ENCODE measurements at regions not wholly inside any gene's neighbourhood (a gene's known extent, or its start where the extent isn't known, plus 50 kb on each side); places are given as distances from the start of the nearest gene placed in this dataset.

DNA sequence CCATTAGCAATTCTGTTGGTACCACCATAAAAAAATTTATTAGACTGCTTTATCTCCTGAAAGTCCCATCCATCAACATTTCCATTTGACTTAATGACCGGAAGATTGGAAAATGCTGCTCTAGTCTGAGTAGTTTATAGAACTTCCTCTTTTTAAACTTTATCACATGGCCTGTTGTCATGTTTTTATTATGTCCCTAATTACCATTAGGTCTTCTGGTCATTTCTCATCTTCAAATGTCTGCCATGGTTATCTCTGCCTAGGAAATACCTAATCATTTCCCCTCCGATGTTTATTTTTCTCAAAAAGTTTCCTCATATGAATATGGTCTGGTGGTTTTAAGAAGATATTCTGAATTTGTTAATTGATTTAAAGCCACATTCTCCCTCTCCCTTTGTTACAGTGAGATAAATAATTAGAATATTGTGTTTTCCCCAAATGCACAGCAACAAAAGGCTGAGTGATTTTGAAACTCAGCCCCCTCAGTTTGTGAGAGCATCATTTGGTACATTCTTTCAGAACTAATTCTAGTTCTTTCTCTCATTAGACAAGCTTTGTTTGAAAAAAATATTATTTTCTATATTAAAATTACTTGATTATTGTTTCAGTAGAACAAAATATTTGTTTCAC lies 317.1 kb upstream of the ST6GAL2 start:
- Histone ChIP-seq H4K20me1 (ENCODE audit: insufficient read depth) (no peaks in the 10 kb centered on the region), H2AFZ (ENCODE audit: low read depth, low read length) (no peak overlapping the region), H3F3A (ENCODE audit: insufficient read depth, low read length, poor library complexity, severe bottlenecking) (no peaks in the 10 kb centered on the region), H3K36me3 (ENCODE audit: insufficient read depth, low read length) (no peaks in the 10 kb centered on the region), H3K79me2 (replicated peaks; ENCODE audit: insufficient read depth, low read length) (no peaks in the 10 kb centered on the region), H3K4me2 (ENCODE audit: low read length) (no peak overlapping the region), H3K9ac (ENCODE audit: low read length) (no peak overlapping the region), H3K27ac (ENCODE audit: low read length) (no peak overlapping the region), H3K27me3 (ENCODE audit: insufficient read depth, low read depth, low read length) (no peaks in the 10 kb centered on the region), H3K9me3 (ENCODE audit: low read length) (no peaks in the 10 kb centered on the region), H3K9me2 (ENCODE audit: insufficient read depth, low read length) (no peaks in the 10 kb centered on the region), H3K4me3 (ENCODE audit: low read length) (no peak overlapping the region)
- TF ChIP-seq TAF1 (IDR thresholded peaks at IDR 0.05; ENCODE audit: low read depth), result no peak
- TF ChIP-seq, protein P1, sequence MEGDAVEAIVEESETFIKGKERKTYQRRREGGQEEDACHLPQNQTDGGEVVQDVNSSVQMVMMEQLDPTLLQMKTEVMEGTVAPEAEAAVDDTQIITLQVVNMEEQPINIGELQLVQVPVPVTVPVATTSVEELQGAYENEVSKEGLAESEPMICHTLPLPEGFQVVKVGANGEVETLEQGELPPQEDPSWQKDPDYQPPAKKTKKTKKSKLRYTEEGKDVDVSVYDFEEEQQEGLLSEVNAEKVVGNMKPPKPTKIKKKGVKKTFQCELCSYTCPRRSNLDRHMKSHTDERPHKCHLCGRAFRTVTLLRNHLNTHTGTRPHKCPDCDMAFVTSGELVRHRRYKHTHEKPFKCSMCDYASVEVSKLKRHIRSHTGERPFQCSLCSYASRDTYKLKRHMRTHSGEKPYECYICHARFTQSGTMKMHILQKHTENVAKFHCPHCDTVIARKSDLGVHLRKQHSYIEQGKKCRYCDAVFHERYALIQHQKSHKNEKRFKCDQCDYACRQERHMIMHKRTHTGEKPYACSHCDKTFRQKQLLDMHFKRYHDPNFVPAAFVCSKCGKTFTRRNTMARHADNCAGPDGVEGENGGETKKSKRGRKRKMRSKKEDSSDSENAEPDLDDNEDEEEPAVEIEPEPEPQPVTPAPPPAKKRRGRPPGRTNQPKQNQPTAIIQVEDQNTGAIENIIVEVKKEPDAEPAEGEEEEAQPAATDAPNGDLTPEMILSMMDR (IDR thresholded peaks at IDR 0.05; ENCODE audit: poor library complexity, severe bottlenecking), result no peak

DNA sequence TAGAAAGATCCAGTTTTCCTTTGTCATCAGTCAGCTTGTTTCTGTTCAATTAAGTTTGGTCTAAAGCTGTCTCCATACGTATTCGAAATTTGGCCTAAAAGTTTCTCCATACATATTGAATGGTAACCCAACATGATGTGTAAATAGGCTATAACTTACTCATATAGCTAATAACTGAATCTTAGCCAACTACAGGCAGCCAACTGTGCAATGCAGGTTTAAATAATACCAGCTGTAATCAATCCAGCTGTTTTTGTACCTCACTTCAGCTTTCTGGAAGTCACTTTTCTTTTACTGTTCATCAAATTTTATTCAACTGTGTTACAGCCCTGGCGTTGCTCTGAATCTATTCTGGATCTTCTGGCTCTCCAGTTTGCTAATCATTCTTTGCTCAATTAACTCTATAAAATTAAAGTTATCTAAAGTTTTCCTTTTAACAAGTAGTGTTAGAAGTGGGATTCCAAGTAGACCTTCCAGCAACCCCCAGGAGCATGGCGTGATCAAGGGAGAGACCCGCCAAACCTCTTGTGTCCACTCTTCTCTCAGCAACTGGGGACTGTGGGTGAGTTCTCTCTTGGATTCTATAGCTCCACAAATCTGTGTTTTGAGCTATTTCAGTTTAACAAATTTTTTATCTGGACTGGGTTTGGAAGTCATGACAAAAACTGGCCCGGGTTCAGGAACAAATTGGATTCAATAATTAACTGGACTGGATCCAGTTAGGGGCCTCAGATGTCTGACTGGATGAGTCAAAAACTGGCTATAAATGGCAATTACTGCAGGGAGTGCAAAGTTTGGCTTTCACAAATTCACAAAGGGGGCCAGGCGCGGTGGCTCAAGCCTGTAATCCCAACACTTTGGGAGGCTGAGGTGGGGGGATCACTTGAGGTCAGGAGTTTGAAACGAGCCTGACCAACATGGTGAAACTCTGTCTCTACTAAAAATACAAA lies 329.7 kb upstream of the ST6GAL2 start:
- Histone ChIP-seq H3K9ac (ENCODE audit: low read length) (no peak overlapping the region), H3K79me2 (replicated peaks; ENCODE audit: insufficient read depth, low read length) (no peaks in the 10 kb centered on the region), H3K4me3 (ENCODE audit: low read length) (no peak overlapping the region), H3K27me3 (ENCODE audit: insufficient read depth, low read depth, low read length) (no peaks in the 10 kb centered on the region), H3K27ac (ENCODE audit: low read length) (no peak overlapping the region), H4K20me1 (ENCODE audit: insufficient read depth) (no peaks in the 10 kb centered on the region), H3F3A (ENCODE audit: insufficient read depth, low read length, poor library complexity, severe bottlenecking) (no peaks in the 10 kb centered on the region), H3K36me3 (ENCODE audit: insufficient read depth, low read length) (no peaks in the 10 kb centered on the region), H3K9me2 (ENCODE audit: insufficient read depth, low read length) (no peaks in the 10 kb centered on the region), H2AFZ (ENCODE audit: low read depth, low read length) (no peak overlapping the region), H3K9me3 (ENCODE audit: low read length) (no peaks in the 10 kb centered on the region), H3K4me2 (ENCODE audit: low read length) (no peak overlapping the region)
- TF ChIP-seq, protein P2, sequence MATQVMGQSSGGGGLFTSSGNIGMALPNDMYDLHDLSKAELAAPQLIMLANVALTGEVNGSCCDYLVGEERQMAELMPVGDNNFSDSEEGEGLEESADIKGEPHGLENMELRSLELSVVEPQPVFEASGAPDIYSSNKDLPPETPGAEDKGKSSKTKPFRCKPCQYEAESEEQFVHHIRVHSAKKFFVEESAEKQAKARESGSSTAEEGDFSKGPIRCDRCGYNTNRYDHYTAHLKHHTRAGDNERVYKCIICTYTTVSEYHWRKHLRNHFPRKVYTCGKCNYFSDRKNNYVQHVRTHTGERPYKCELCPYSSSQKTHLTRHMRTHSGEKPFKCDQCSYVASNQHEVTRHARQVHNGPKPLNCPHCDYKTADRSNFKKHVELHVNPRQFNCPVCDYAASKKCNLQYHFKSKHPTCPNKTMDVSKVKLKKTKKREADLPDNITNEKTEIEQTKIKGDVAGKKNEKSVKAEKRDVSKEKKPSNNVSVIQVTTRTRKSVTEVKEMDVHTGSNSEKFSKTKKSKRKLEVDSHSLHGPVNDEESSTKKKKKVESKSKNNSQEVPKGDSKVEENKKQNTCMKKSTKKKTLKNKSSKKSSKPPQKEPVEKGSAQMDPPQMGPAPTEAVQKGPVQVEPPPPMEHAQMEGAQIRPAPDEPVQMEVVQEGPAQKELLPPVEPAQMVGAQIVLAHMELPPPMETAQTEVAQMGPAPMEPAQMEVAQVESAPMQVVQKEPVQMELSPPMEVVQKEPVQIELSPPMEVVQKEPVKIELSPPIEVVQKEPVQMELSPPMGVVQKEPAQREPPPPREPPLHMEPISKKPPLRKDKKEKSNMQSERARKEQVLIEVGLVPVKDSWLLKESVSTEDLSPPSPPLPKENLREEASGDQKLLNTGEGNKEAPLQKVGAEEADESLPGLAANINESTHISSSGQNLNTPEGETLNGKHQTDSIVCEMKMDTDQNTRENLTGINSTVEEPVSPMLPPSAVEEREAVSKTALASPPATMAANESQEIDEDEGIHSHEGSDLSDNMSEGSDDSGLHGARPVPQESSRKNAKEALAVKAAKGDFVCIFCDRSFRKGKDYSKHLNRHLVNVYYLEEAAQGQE (IDR thresholded peaks at IDR 0.05; ENCODE audit: borderline replicate concordance), result no peak

DNA sequence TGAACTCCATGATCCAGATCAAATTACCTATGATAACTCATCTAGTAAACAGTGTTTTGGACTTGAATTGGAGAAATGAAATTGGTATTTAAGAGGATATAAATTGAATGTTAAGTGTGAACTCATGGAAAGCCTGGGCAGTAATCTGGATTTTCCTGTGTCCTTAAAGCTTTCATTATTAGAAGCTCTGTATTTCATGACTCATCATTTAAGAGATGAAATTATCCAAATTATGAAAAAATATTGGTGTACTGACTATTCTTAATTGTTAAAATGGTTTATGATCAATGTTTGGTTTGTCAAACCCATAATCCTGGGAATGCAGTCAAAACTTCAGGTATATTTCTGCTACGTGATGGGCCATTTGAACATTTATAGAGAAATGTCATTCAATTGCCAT lies 332.2 kb upstream of the ST6GAL2 start:
- Histone ChIP-seq H3K9ac (ENCODE audit: low read length) (no peak overlapping the region), H3K9me2 (ENCODE audit: insufficient read depth, low read length) (no peaks in the 10 kb centered on the region), H3K36me3 (ENCODE audit: insufficient read depth, low read length) (no peaks in the 10 kb centered on the region), H3F3A (ENCODE audit: insufficient read depth, low read length, poor library complexity, severe bottlenecking) (no peaks in the 10 kb centered on the region), H3K27me3 (ENCODE audit: insufficient read depth, low read depth, low read length) (no peaks in the 10 kb centered on the region), H3K4me3 (ENCODE audit: low read length) (no peak overlapping the region), H3K79me2 (replicated peaks; ENCODE audit: insufficient read depth, low read length) (no peaks in the 10 kb centered on the region), H3K9me3 (ENCODE audit: low read length) (no peaks in the 10 kb centered on the region), H3K4me2 (ENCODE audit: low read length) (no peak overlapping the region), H2AFZ (ENCODE audit: low read depth, low read length) (no peak overlapping the region), H4K20me1 (ENCODE audit: insufficient read depth) (no peaks in the 10 kb centered on the region), H3K27ac (ENCODE audit: low read length) (no peak overlapping the region)
- TF ChIP-seq SMC3 (conservative IDR thresholded peaks at IDR 0.05; ENCODE audit: poor library complexity), result no peak
- TF ChIP-seq EP300 (conservative IDR thresholded peaks at IDR 0.05; ENCODE audit: poor library complexity, severe bottlenecking), result no peak
- no peak for TF ChIP-seq EZH2 (IDR thresholded peaks at IDR 0.05; ENCODE audit: borderline replicate concordance, insufficient read depth, low read length, poor library complexity, severe bottlenecking)
- TF ChIP-seq POLR2AphosphoS5 (IDR thresholded peaks at IDR 0.05), result no peak
- TF ChIP-seq, protein P1 (IDR thresholded peaks at IDR 0.05; ENCODE audit: poor library complexity, severe bottlenecking), result no peak
- TF ChIP-seq, protein P2 (IDR thresholded peaks at IDR 0.05; ENCODE audit: borderline replicate concordance), result no peak
- no peak for TF ChIP-seq MXI1 (conservative IDR thresholded peaks at IDR 0.05; ENCODE audit: poor library complexity, severe bottlenecking)
- no peak for TF ChIP-seq RAD21 (conservative IDR thresholded peaks at IDR 0.05)
- TF ChIP-seq TAF1 (IDR thresholded peaks at IDR 0.05; ENCODE audit: low read depth), result no peak
